A549 (cell line): ENCODE measurements at regions not wholly inside any gene's neighbourhood (a gene's known extent, or its start where the extent isn't known, plus 50 kb on each side); places are given as distances from the start of the nearest gene placed in this dataset.
"Not testable (repeated sequence)": the region's sequence is repeated elsewhere in the genome, so short reads cannot be mapped to it uniquely, and the experiment has no call there.

Experiments
- ATAC-seq, 2 experiments: fragments of 200-7000 bp in 1 of 2; fragments of >200 bp in 1 of 2; cut with Nextera tagmentation in 1 of 2; cut with Tn5 transposase in 1 of 2; 3 replicates each; pipeline versions ENCODE4 v1.8.0 to v1.9.1; 2018 to 2020; ENCODE audit warnings: mild to moderate bottlenecking in 1 of 2, moderate library complexity in 1 of 2
- CTCF ChIA-PET: fragments of 300-600 bp; sonication (Branson Sonifier 250); formaldehyde crosslinking; extraction: SDS; loops from one replicate; lab custom pipeline; 2021; ENCODE audit warnings: antibody characterized with exemption, inconsistent platforms; lab: Yijun Ruan, JAX
- POLR2A ChIA-PET: fragments of 350-600 bp; formaldehyde crosslinking; extraction: SDS; loops from one replicate; lab custom pipeline; 2021; ENCODE audit warnings: antibody characterized with exemption, inconsistent platforms; lab: Yijun Ruan, JAX
- DNase-seq, 2 experiments: peaks; one replicate each; pipeline versions ENCODE4 v3.0.0 to v3.0.0-alpha.2; 2011 to 2016; ENCODE audit warnings: low read depth in 1 of 2, low spot score in 1 of 2
- FAIRE-seq: peaks from 2 replicates; lab custom pipeline; 2011; peaks lifted over from hg19 to GRCh38; lab: Jason Lieb, UNC
- H3K27ac ChIP-seq, 2 experiments: fragments of >200 bp; sonication (Bioruptor Twin); formaldehyde crosslinking; 3 replicates each; pipeline ENCODE4 v1.5.1; 2016 to 2017
- H3K4me1 ChIP-seq: fragments of >200 bp; sonication (Bioruptor Twin); formaldehyde crosslinking; 3 replicates; pipeline ENCODE4 v1.6.1; 2016
- H3K4me2 ChIP-seq: fragments of >200 bp; sonication (Bioruptor Twin); formaldehyde crosslinking; 3 replicates; pipeline ENCODE4 v1.6.1; 2016
- H3K4me3 ChIP-seq: fragments of >200 bp; sonication (Bioruptor Twin); formaldehyde crosslinking; 3 replicates; pipeline ENCODE4 v1.5.1; 2016
- H3K9me3 ChIP-seq: fragments of >200 bp; sonication (Bioruptor Twin); formaldehyde crosslinking; 3 replicates; pipeline ENCODE4 v1.6.1; 2016
- ATOH8 ChIP-seq: fragments of 250-450 bp; sonication (Bioruptor Pico); IDR thresholded peaks from 2 replicates; pipeline ENCODE4 v1.5.0; 2020; ENCODE audit warnings: low read depth, mild to moderate bottlenecking, moderate library complexity
- CEBPB ChIP-seq, 2 experiments: fragments of >200 bp in 1 of 2; sonication (Bioruptor Twin) in 1 of 2; formaldehyde crosslinking in 1 of 2; IDR thresholded peaks; 2 replicates each; pipeline ENCODE4 v1.6.1; 2012 to 2016
- CHD2 ChIP-seq: fragments of 150-350 bp; IDR thresholded peaks from 2 replicates; pipeline ENCODE4 v1.6.1; 2014; ENCODE audit warnings: low read length; ENCODE audit not compliant: partially characterized antibody
- CHD4 ChIP-seq: fragments of 200-600 bp; sonication (generic); IDR thresholded peaks from 2 replicates; pipeline ENCODE4 v1.6.1; 2016; ENCODE audit warnings: antibody characterized with exemption, mild to moderate bottlenecking, borderline replicate concordance
- EHMT2 ChIP-seq: fragments of 200-600 bp; sonication (generic); IDR thresholded peaks from 2 replicates; pipeline ENCODE4 v1.6.1; 2016; ENCODE audit warnings: antibody characterized with exemption, low read depth, mild to moderate bottlenecking, moderate library complexity
- FOSL2 ChIP-seq, 2 experiments: fragments of 450-650 bp in 1 of 2; fragments of >200 bp in 1 of 2; sonication (Bioruptor Twin) in 1 of 2; formaldehyde crosslinking; IDR thresholded peaks; 2 replicates each; pipeline versions ENCODE4 v1.5.0 to v1.6.1; 2016 to 2020; ENCODE audit warnings: mild to moderate bottlenecking in 1 of 2, moderate library complexity in 1 of 2
- GATA3 ChIP-seq: IDR thresholded peaks from 2 replicates; pipeline ENCODE4 v1.6.1; 2012; ENCODE audit warnings: borderline replicate concordance
- HES2 ChIP-seq: fragments of >200 bp; sonication (Bioruptor Twin); formaldehyde crosslinking; IDR thresholded peaks from 2 replicates; pipeline ENCODE4 v1.6.1; 2016
- HEYL ChIP-seq: fragments of 250-450 bp; sonication (Bioruptor Pico); IDR thresholded peaks from 2 replicates; pipeline ENCODE4 v1.8.0; 2021; ENCODE audit warnings: mild to moderate bottlenecking, moderate library complexity
- HOXB5 ChIP-seq: fragments of 250-450 bp; sonication (Bioruptor Pico); IDR thresholded peaks from 2 replicates; pipeline ENCODE4 v1.5.0; 2020; ENCODE audit warnings: mild to moderate bottlenecking, moderate library complexity
- JUN ChIP-seq, 2 experiments: fragments of >200 bp; sonication (Bioruptor Twin); formaldehyde crosslinking; IDR thresholded peaks; 2 replicates in 1 of 2; 3 replicates in 1 of 2; pipeline ENCODE4 v1.6.1; 2016 to 2017
- JUNB ChIP-seq: fragments of >200 bp; sonication (Bioruptor Twin); formaldehyde crosslinking; IDR thresholded peaks from 2 replicates; pipeline ENCODE4 v1.6.1; 2016
- NFE2L2 ChIP-seq: fragments of 150-350 bp; conservative IDR thresholded peaks from 2 replicates; pipeline ENCODE4 v1.6.1; 2014; ENCODE audit warnings: low read length
- NPAS2 ChIP-seq: fragments of 250-450 bp; sonication (Bioruptor Pico); IDR thresholded peaks from 2 replicates; pipeline ENCODE4 v1.8.0; 2022; ENCODE audit warnings: mild to moderate bottlenecking, moderate library complexity, borderline replicate concordance
- POLR2A ChIP-seq: IDR thresholded peaks from 2 replicates; pipeline ENCODE4 v1.6.1; 2012; ENCODE audit warnings: mild to moderate bottlenecking, low read length
- RAD21 ChIP-seq, 2 experiments: fragments of >200 bp in 1 of 2; sonication (Bioruptor Twin) in 1 of 2; formaldehyde crosslinking in 1 of 2; IDR thresholded peaks in 1 of 2; conservative IDR thresholded peaks in 1 of 2; 2 replicates in 1 of 2; 3 replicates in 1 of 2; pipeline ENCODE4 v1.6.1; 2012 to 2018; ENCODE audit warnings: inconsistent platforms in 1 of 2
- SMC3 ChIP-seq: fragments of >200 bp; sonication (Bioruptor Twin); formaldehyde crosslinking; IDR thresholded peaks from 3 replicates; pipeline ENCODE4 v1.6.1; 2018; ENCODE audit warnings: inconsistent platforms
- SREBF2 ChIP-seq: fragments of 450-650 bp; IDR thresholded peaks from 2 replicates; pipeline ENCODE4 v1.6.1; 2014; ENCODE audit warnings: mild to moderate bottlenecking, moderate library complexity
- TFCP2L1 ChIP-seq: fragments of 250-450 bp; sonication (Bioruptor Pico); IDR thresholded peaks from 2 replicates; pipeline ENCODE4 v1.5.0; 2021; ENCODE audit warnings: mild to moderate bottlenecking
- ZC3H11A ChIP-seq: fragments of 450-650 bp; IDR thresholded peaks from 2 replicates; pipeline ENCODE4 v1.6.1; 2014; ENCODE audit warnings: antibody characterized with exemption, mild to moderate bottlenecking
- ZFP36 ChIP-seq: fragments of 450-650 bp; IDR thresholded peaks from 2 replicates; pipeline ENCODE4 v1.6.1; 2014; ENCODE audit warnings: borderline replicate concordance; ENCODE audit not compliant: partially characterized antibody
- ZNF302 ChIP-seq: fragments of 250-450 bp; sonication (Bioruptor Pico); IDR thresholded peaks from 2 replicates; pipeline ENCODE4 v1.9.0; 2021; ENCODE audit warnings: inconsistent platforms, mild to moderate bottlenecking, moderate library complexity
- WGBS: methylation state at CpG from one replicate; pipeline ENCODE4 v1.1.6; 2017; ENCODE audit errors: missing lambda C conversion rate; 5-methylcytosine and 5-hydroxymethylcytosine counted together
- TF ChIP-seq, protein P1 (sequence below): fragments of 150-350 bp; IDR thresholded peaks from 2 replicates; pipeline ENCODE4 v1.6.1; 2014; ENCODE audit warnings: low read depth, mild to moderate bottlenecking, low read length

- POLR2A ChIA-PET, result no interaction called here
- peaks cover 10% of the 10 kb centered on the region for H3K4me1 ChIP-seq
- CTCF ChIA-PET, result interaction anchor here (1.1 to 1.5 kb wide), 2 partner anchors 9 to 11 kb away, joined by 3 to 4 read pairs; no protein-coding TSS in a partner anchor
Observed at GRCh38 chr9:134531220-134531970, 110.2 kb upstream of the COL5A1 start.

DNA sequence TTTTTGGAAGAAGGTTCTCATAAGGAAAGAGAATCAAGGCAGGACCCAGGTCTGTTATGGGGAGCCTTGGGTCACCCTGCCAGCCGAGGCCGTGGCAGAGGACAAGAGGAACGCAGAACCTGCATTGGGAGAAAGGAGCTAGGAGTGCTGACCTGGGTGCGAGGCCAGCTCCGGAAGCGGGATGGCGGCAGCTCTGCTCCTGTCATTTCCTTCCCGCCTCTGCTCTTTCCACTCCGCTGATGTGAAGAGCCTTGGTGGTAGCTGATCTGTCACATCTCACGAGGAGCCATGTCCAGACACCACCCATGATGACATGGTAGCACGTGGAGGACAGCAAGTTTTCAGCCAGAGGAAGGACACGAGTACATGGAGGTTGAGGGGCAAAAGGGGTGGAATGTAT lies 109.5 kb upstream of the COL5A1 start:
- peaks cover 22% of the 10 kb centered on the region; the same call in 2 of the 3 replicates for H3K9me3 ChIP-seq
- DNase-seq (no peak), ATAC-seq (no peak), FAIRE-seq (no peak)
- no peak overlapping the region for H3K4me2 ChIP-seq
- H3K4me3 ChIP-seq, result no peak overlapping the region
- peaks cover 14% of the 10 kb centered on the region for H3K4me1 ChIP-seq
- whole genome bisulfite sequencing, result 62% methylated on average over 12 of the region's 12 CpGs
- CTCF ChIA-PET, result no interaction called here
- TF ChIP-seq HOXB5 (CRISPR knock-in tag), result no peak
- TF ChIP-seq FOSL2 (IDR thresholded peaks at IDR 0.05), result no peak
- TF ChIP-seq FOSL2 (CRISPR knock-in tag; IDR thresholded peaks at IDR 0.05), result no peak
- no peak for TF ChIP-seq NFE2L2
- no peak for TF ChIP-seq RAD21 (conservative IDR thresholded peaks at IDR 0.05 in 1 of 2, IDR thresholded peaks at IDR 0.05 in 1 of 2)
- TF ChIP-seq, protein P1, sequence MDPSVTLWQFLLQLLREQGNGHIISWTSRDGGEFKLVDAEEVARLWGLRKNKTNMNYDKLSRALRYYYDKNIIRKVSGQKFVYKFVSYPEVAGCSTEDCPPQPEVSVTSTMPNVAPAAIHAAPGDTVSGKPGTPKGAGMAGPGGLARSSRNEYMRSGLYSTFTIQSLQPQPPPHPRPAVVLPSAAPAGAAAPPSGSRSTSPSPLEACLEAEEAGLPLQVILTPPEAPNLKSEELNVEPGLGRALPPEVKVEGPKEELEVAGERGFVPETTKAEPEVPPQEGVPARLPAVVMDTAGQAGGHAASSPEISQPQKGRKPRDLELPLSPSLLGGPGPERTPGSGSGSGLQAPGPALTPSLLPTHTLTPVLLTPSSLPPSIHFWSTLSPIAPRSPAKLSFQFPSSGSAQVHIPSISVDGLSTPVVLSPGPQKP, result no peak
- TF ChIP-seq CEBPB (IDR thresholded peaks at IDR 0.05), result no peak
- TF ChIP-seq CHD2, result no peak
- TF ChIP-seq EHMT2, result no peak
- no peak for TF ChIP-seq ATOH8 (CRISPR knock-in tag)
- TF ChIP-seq HEYL (CRISPR knock-in tag), result no peak
- no peak for TF ChIP-seq NPAS2 (CRISPR knock-in tag)
- no peak for TF ChIP-seq SMC3
- no peak for TF ChIP-seq JUNB
- no peak for TF ChIP-seq ZFP36
- no peak for TF ChIP-seq ZNF302 (CRISPR knock-in tag)
- no peak for TF ChIP-seq TFCP2L1 (CRISPR knock-in tag)
- TF ChIP-seq ZC3H11A, result no peak
- no peak for TF ChIP-seq POLR2A
- no peak for TF ChIP-seq JUN (IDR thresholded peaks at IDR 0.05)
- TF ChIP-seq HES2, result no peak
- TF ChIP-seq, all 56 proteins: peak for 0
- H3K27ac ChIP-seq, result no peak overlapping the region
- POLR2A ChIA-PET, result no interaction called here

More at GRCh38 chr9:134531220-134531970, 110.2 kb upstream of the COL5A1 start:
- no peak for DNase-seq
- FAIRE-seq, result no peak
- no peak overlapping the region for H3K4me3 ChIP-seq
- H3K9me3 ChIP-seq, result peaks cover 22% of the 10 kb centered on the region; the same call in 2 of the 3 replicates
- no peak for ATAC-seq
- TF ChIP-seq EHMT2, result no peak
- TF ChIP-seq CHD4, result no peak
- no peak for TF ChIP-seq GATA3
- peak in 1 of 2 experiments; percentile 26; a peak in 1 of 5 replicates for TF ChIP-seq RAD21 (conservative IDR thresholded peaks at IDR 0.05 in 1 of 2, IDR thresholded peaks at IDR 0.05 in 1 of 2)
- no peak for TF ChIP-seq SREBF2
- WGBS, result 49% methylated on average over 9 of the region's 9 CpGs
- no peak overlapping the region for H3K27ac ChIP-seq
- H3K4me2 ChIP-seq, result no peak overlapping the region

DNA sequence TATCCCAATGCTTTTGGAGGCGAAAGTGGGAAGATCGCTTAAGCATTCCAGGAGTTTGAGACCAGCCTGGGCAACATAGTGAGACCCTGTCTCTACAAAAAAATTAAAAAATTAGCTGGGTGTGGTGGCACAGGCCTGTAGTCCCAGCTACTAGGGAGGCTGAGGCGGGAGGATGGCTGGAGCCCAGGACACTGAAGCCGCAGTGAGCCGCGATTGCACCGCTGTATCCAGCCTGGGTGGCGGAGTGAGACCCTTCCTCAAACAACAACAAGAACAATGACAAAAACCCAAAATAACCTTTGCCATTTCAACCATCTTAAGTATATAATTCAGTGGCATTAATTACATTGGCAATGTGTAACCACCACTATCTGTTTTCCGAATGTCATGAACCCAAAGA lies 108.9 kb upstream of the COL5A1 start:
- FAIRE-seq, H3K27ac ChIP-seq, POLR2A ChIA-PET, DNase-seq, H3K4me2 ChIP-seq, H3K4me3 ChIP-seq, ATAC-seq, CTCF ChIA-PET: not testable (repeated sequence)
- WGBS, result 91% methylated on average over 9 of the region's 9 CpGs
- Histone ChIP-seq H3K9me3 (peaks cover 22% of the 10 kb centered on the region; the same call in 2 of the 3 replicates), H3K4me1 (peaks cover 14% of the 10 kb centered on the region)
